WI38 (cell line): ENCODE measurements at regions not wholly inside any gene's neighbourhood (a gene's known extent, or its start where the extent isn't known, plus 50 kb on each side); places are given as distances from the start of the nearest gene placed in this dataset.

ENCODE experiments used
- H3K4me3 ChIP-seq: 2 replicates; pipeline ENCODE4 v1.5.1; 2011; ENCODE audit warnings: low read depth, mild to moderate bottlenecking, control low read depth, low read length
- TF ChIP-seq, protein P1 (sequence below): IDR thresholded peaks from 2 replicates; pipeline ENCODE4 v1.5.1; 2012; ENCODE audit warnings: low read depth, mild to moderate bottlenecking, control low read depth, low read length

DNA sequence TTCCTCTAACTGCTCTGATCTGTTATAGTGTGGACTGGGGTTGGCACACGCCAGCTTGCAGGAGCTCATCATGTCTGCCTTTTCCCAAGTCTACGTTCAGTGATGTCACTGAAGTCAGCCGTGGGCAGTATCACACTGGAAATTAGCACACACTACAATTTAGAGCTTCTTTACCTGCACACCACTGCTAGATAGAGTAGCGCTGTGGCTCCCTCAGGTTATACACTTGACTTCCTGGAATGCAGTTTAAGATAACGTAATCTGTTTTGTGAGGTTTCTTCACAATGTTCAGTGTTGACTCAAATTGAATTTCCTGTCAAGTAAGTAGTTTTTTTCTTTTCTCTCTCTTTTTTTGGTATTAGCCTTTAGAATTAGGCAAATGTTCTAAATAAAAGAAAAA, 487.2 kb downstream of the DCDC2C start:
- no peak overlapping the region for H3K4me3 ChIP-seq
- TF ChIP-seq, protein P1, sequence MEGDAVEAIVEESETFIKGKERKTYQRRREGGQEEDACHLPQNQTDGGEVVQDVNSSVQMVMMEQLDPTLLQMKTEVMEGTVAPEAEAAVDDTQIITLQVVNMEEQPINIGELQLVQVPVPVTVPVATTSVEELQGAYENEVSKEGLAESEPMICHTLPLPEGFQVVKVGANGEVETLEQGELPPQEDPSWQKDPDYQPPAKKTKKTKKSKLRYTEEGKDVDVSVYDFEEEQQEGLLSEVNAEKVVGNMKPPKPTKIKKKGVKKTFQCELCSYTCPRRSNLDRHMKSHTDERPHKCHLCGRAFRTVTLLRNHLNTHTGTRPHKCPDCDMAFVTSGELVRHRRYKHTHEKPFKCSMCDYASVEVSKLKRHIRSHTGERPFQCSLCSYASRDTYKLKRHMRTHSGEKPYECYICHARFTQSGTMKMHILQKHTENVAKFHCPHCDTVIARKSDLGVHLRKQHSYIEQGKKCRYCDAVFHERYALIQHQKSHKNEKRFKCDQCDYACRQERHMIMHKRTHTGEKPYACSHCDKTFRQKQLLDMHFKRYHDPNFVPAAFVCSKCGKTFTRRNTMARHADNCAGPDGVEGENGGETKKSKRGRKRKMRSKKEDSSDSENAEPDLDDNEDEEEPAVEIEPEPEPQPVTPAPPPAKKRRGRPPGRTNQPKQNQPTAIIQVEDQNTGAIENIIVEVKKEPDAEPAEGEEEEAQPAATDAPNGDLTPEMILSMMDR = no peak

DNA sequence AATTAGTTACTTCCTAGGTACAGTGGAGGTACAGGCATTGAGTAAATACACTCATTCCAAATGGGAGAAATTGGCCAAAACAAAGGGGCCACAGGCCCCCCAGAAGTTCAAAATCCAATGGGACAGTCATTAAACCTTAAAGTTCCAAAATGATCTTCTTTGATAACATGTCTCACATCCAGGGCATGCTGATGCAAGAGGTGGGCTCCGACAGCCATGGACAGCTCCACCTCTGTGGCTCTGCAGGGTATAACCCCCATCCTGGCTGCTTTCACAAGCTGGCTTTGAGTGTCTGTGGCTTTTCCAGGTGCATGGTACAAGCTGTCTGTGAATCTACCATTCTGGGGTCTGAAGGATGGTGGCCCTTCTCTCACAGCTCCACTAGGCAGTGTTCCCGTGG, 488.7 kb downstream of the DCDC2C start:
- TF ChIP-seq, protein P1 = no peak
- no peak overlapping the region for H3K4me3 ChIP-seq

DNA sequence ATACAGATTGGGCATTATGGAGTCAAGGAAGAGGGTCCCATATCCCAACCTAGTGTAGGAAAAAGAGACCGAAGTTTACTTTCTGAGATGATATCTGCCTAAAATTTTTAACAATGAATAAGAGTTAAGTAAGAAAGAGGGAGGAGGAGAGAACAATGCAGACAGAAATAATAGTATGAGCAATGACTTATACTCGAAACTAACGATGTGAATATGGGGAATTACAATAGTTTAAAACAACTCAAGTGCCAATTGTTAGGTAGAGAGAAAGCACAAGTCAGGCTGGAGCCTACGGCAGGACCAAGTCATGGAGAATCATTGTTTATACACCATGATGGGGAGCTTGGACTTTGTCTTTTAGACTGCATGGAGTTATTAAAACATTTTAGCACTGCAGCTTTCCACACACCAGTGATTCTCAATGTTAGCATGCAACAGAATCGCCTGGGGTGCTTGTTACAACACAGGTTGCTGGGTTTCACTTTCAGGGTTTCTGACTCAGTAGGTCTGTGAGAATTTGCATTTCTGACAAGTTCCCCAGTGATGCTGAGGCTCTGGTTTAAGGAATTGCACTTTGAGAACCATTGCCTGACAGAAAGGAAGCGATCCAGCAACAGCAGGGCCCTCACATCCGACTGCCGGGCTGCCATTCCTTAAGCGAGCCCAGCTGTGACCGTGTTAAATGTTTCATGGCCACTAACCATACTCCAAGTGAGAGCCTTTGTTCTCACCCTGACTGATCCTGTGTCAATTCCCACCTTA, 511.2 kb downstream of the DCDC2C start:
- no peak overlapping the region for H3K4me3 ChIP-seq
- TF ChIP-seq, protein P1 = no peak

DNA sequence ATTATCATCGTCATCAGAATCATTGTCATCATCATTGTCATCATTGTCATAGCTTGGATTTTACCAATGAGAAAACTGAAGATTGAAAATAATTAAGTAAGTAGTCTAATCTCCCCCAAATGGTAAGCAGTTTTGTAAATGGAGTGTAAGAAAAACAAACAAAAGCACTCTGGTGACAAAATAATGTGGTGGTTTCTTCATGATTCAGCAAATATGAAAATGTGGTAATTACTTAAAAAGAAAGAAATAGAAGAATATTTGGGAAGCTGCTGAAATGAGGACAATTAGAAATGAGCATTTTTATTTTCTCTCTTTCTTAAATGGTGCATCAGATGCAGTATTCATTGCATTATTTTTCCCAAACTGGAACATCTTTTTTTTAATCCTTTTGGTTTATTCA, 514.4 kb downstream of the DCDC2C start:
- H3K4me3 ChIP-seq = no peak overlapping the region
- TF ChIP-seq, protein P1 = no peak

DNA sequence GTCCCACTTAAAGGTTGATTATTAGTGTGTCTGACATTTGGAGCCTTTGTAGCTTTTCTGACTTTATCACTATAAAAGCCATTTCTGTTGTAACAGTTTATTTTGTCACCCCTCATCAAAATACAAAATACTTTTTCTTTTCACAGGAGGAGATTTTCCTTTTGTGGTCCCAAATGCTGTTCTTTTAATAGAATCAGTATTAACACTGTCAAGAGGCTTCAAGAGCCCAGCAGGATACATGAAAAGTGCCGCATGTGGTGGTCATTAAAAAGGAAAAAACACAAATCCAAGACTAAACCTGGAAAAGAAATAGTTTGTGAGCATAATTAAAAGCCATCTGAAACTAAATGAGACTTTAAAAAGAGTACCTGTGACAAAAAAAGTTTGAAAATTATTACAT, 515.7 kb downstream of the DCDC2C start:
- TF ChIP-seq, protein P1 = no peak
- H3K4me3 ChIP-seq = no peak overlapping the region

DNA sequence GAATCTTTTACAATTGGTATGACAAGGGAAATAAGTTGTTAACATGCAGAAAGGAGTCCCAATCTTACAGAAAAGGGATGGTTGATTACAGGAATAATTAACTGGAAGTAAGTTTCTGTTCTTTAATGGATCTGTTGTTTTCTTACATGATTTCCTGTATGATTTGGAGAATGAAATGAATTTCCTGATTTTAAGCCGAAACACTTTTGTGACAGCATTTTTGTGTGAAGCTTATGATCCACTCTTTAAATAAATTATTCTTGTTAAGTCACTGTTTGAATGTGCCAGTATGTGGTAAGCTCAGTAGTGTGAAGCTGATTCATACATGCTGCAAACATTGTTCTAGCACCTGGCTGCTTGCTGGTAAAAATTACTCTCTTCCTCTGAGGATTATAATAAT, 516.2 kb downstream of the DCDC2C start:
- no peak overlapping the region for H3K4me3 ChIP-seq
- TF ChIP-seq, protein P1 = no peak

DNA sequence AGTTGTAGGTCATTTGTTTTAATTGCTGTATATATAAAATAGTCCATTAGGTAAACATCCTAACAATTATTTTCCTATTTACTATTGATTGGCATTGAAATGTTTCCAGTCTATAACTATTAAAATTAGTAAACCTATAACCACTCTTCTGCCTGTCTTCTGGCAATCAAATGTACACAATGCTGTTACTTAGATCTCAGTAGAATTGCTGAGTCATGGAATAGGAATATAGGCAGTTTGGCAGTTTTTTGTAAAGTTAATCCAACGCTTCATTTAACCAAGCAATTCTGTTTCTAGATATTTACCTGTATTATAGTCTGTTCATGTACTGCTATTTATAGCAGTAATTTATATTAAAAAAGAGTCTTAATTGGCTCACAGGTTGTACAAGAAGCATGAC, 518.1 kb downstream of the DCDC2C start:
- H3K4me3 ChIP-seq = no peak overlapping the region
- TF ChIP-seq, protein P1 = no peak
